GM19324 (cell line): ENCODE measurements at regions not wholly inside any gene's neighbourhood (a gene's known extent, or its start where the extent isn't known, plus 50 kb on each side); places are given as distances from the start of the nearest gene placed in this dataset.
"Not testable (repeated sequence)": the region's sequence is repeated elsewhere in the genome, so short reads cannot be mapped to it uniquely, and the experiment has no call there.

Experiments
- ATAC-seq: cut with Tn5 transposase; IDR thresholded peaks from one replicate; pipeline ENCODE4 v1.9.1; 2021; ENCODE audit warnings: mild to moderate bottlenecking, moderate library complexity; ENCODE audit not compliant: unreplicated experiment, low FRiP score

GRCh38 chr7:113331155-113331898 is 213.0 kb upstream of the SMIM30 start:
- no peak for ATAC-seq

GRCh38 chr7:113321201-113321600 is 202.8 kb upstream of the SMIM30 start:
- no peak for ATAC-seq

- ATAC-seq = no peak
Observed at GRCh38 chr7:113320419-113320818, 202.1 kb upstream of the SMIM30 start.

- ATAC-seq = no peak
Observed at GRCh38 chr7:113314594-113314993, 196.2 kb upstream of the SMIM30 start.

GRCh38 chr7:113308399-113308798 is 190.0 kb upstream of the SMIM30 start:
- no peak for ATAC-seq

- no peak for ATAC-seq
Observed at GRCh38 chr7:113307147-113307546, 188.8 kb upstream of the SMIM30 start.

- no peak for ATAC-seq
Observed at GRCh38 chr7:113306302-113306701, 187.9 kb upstream of the SMIM30 start.

GRCh38 chr7:113304104-113304503 is 185.8 kb upstream of the SMIM30 start:
- no peak for ATAC-seq

- not testable (repeated sequence) for ATAC-seq
Observed at GRCh38 chr7:113303388-113303787, 185.0 kb upstream of the SMIM30 start.

- ATAC-seq = no peak
Observed at GRCh38 chr7:113301983-113302382, 183.6 kb upstream of the SMIM30 start.

GRCh38 chr7:113301141-113301540 is 182.8 kb upstream of the SMIM30 start:
- no peak for ATAC-seq

- no peak for ATAC-seq
Observed at GRCh38 chr7:113299748-113300147, 181.4 kb upstream of the SMIM30 start.

- no peak for ATAC-seq
Observed at GRCh38 chr7:113298501-113298900, 180.1 kb upstream of the SMIM30 start.

GRCh38 chr7:113294750-113295149 is 176.4 kb upstream of the SMIM30 start:
- ATAC-seq = no peak

GRCh38 chr7:113292105-113292504 is 173.8 kb upstream of the SMIM30 start:
- no peak for ATAC-seq

GRCh38 chr7:113291058-113291457 is 172.7 kb upstream of the SMIM30 start:
- no peak for ATAC-seq

GRCh38 chr7:113289140-113289740 is 170.9 kb upstream of the SMIM30 start:
- no peak for ATAC-seq

GRCh38 chr7:113285411-113285810 is 167.1 kb upstream of the SMIM30 start:
- no peak for ATAC-seq

GRCh38 chr7:113283861-113284260 is 165.5 kb upstream of the SMIM30 start:
- ATAC-seq = no peak

GRCh38 chr7:113282875-113283274 is 164.5 kb upstream of the SMIM30 start:
- no peak for ATAC-seq

- no peak for ATAC-seq
Observed at GRCh38 chr7:113281223-113281622, 162.9 kb upstream of the SMIM30 start.

GRCh38 chr7:113279256-113279655 is 160.9 kb upstream of the SMIM30 start:
- no peak for ATAC-seq
